ENCODE measurements at regions not wholly inside any gene's neighbourhood (a gene's known extent, or its start where the extent isn't known, plus 50 kb on each side); places are given as distances from the start of the nearest gene placed in this dataset.
"Not testable (repeated sequence)": the region's sequence is repeated elsewhere in the genome, so short reads cannot be mapped to it uniquely, and the experiment has no call there.

- intact Hi-C loops (cut with micrococcal nuclease), result no loop called here
- no peak for ATAC-seq
- no peak for DNase-seq
These were observed 51.0 kb upstream of the PRB2 start for GRCh38 chr12:11446372-11446771.

- ATAC-seq (no peak), DNase-seq (no peak)
- intact Hi-C loops (cut with micrococcal nuclease), result no loop called here
These were observed 62.8 kb upstream of the PRB2 start for GRCh38 chr12:11457996-11458645.

- intact Hi-C loops (cut with micrococcal nuclease), result no loop called here
- ATAC-seq, result no peak
These were observed 65.1 kb upstream of the PRB2 start for GRCh38 chr12:11460343-11461023.

GRCh38 chr12:11461433-11461832 is 66.1 kb upstream of the PRB2 start:
- intact Hi-C loops (cut with micrococcal nuclease), result no loop called here
- ATAC-seq (no peak), DNase-seq (no peak)

More at GRCh38 chr12:11460343-11461023, 65.1 kb upstream of the PRB2 start:
- no peak for DNase-seq

- intact Hi-C loops (cut with micrococcal nuclease), result no loop called here
- no peak for DNase-seq
- no peak for ATAC-seq
These were observed 81.7 kb upstream of the PRB2 start for GRCh38 chr12:11477110-11477509.

- no peak for ATAC-seq
- intact Hi-C loops (cut with micrococcal nuclease), result no loop called here
- no peak for DNase-seq
These were observed 87.6 kb upstream of the PRB2 start for GRCh38 chr12:11482955-11483354.

- intact Hi-C loops (cut with micrococcal nuclease), result loop anchor here (5.0 kb wide), 1 partner anchor 715 kb away; no protein-coding TSS in a partner anchor
- DNase-seq (peak; percentile 64), ATAC-seq (peak; percentile 75)
These were observed 91.5 kb upstream of the PRB2 start for GRCh38 chr12:11486623-11487444.

GRCh38 chr12:11496157-11496851 is 100.9 kb upstream of the PRB2 start:
- no peak for DNase-seq
- intact Hi-C loops (cut with micrococcal nuclease), result no loop called here
- no peak for ATAC-seq

- ATAC-seq, result no peak
- intact Hi-C loops (cut with micrococcal nuclease), result no loop called here
- no peak for DNase-seq
These were observed 102.1 kb upstream of the PRB2 start for GRCh38 chr12:11497438-11497837.

GRCh38 chr12:11497995-11498394 is 102.6 kb upstream of the PRB2 start:
- no peak for ATAC-seq
- intact Hi-C loops (cut with micrococcal nuclease), result no loop called here

GRCh38 chr12:11498574-11498973 is 103.2 kb upstream of the PRB2 start:
- intact Hi-C loops (cut with micrococcal nuclease); DNase-seq; ATAC-seq: not testable (repeated sequence)

More at GRCh38 chr12:11497995-11498394, 102.6 kb upstream of the PRB2 start:
- no peak for DNase-seq

GRCh38 chr12:11499806-11500187 is 104.4 kb upstream of the PRB2 start:
- DNase-seq, result no peak
- no peak for ATAC-seq
- intact Hi-C loops (cut with micrococcal nuclease), result no loop called here

GRCh38 chr12:11500188-11500860 is 105.0 kb upstream of the PRB2 start:
- intact Hi-C loops (cut with micrococcal nuclease), result no loop called here
- DNase-seq, result peak; percentile 87
- ATAC-seq, result peak; percentile 96

- ATAC-seq (peak; percentile 32), DNase-seq (no peak)
These were observed 105.5 kb upstream of the PRB2 start for GRCh38 chr12:11500861-11501230.

GRCh38 chr12:11508699-11509098 is 113.3 kb upstream of the PRB2 start:
- DNase-seq, result no peak
- intact Hi-C loops (cut with micrococcal nuclease), result no loop called here
- no peak for ATAC-seq

More at GRCh38 chr12:11500861-11501230, 105.5 kb upstream of the PRB2 start:
- intact Hi-C loops (cut with micrococcal nuclease), result no loop called here

GRCh38 chr12:11509326-11509725 is 114.0 kb upstream of the PRB2 start:
- intact Hi-C loops (cut with micrococcal nuclease), result no loop called here
- ATAC-seq (no peak), DNase-seq (no peak)

- intact Hi-C loops (cut with micrococcal nuclease), result no loop called here
- DNase-seq (no peak), ATAC-seq (no peak)
These were observed 115.3 kb upstream of the PRB2 start for GRCh38 chr12:11510671-11511070.

GRCh38 chr12:11513288-11513687 is 117.9 kb upstream of the PRB2 start:
- ATAC-seq, result no peak
- DNase-seq, result no peak
- intact Hi-C loops (cut with micrococcal nuclease), result no loop called here

GRCh38 chr12:11517080-11517479 is 121.7 kb upstream of the PRB2 start:
- DNase-seq, result no peak
- intact Hi-C loops (cut with micrococcal nuclease), result no loop called here
- ATAC-seq, result no peak
